Tibial artery (tissue), 4 donors: ENCODE measurements at regions not wholly inside any gene's neighbourhood (a gene's known extent, or its start where the extent isn't known, plus 50 kb on each side); places are given as distances from the start of the nearest gene placed in this dataset.

ENCODE experiments used
- DNase-seq, 2 donors: peaks; one replicate each; pipeline ENCODE4 v3.0.0-alpha.2; 2019
- H3K27ac ChIP-seq, 2 donors: fragments of 200-600 bp; sonication (generic) in 1 of 2; 1 replicate in 1 of 2; 2 replicates in 1 of 2; pipeline ENCODE4 v1.5.1; 2018 to 2019; ENCODE audit warnings: mild to moderate bottlenecking in 1 of 2
- H3K27me3 ChIP-seq, 2 donors: fragments of 200-600 bp; sonication (generic) in 1 of 2; one replicate each; pipeline versions ENCODE4 v1.5.1 to v1.6.0; 2016 to 2019
- H3K36me3 ChIP-seq, 3 donors: fragments of 200-600 bp; sonication (generic) in 2 of 3; one replicate each; pipeline ENCODE4 v1.5.1; 2016 to 2019; ENCODE audit warnings: mild to moderate bottlenecking in 2 of 3
- H3K4me1 ChIP-seq, 4 donors: fragments of 200-600 bp; sonication (generic) in 2 of 4; 1 replicate in 3 of 4; 2 replicates in 1 of 4; pipeline ENCODE4 v1.5.1; 2016 to 2019
- H3K4me3 ChIP-seq, 2 donors: fragments of 200-600 bp; sonication (generic) in 1 of 2; 1 replicate in 1 of 2; 2 replicates in 1 of 2; pipeline ENCODE4 v1.5.1; 2018 to 2019; ENCODE audit warnings: mild to moderate bottlenecking in 2 of 2
- H3K9me3 ChIP-seq, 3 donors: fragments of 200-600 bp; sonication (generic) in 1 of 3; one replicate each; pipeline ENCODE4 v1.5.1; 2016 to 2019
- CTCF ChIP-seq, 2 experiments: fragments of 200-600 bp in 1 of 2; fragments of 450-650 bp in 1 of 2; IDR thresholded peaks; one replicate each; pipeline ENCODE4 v1.5.1; 2017 to 2019; ENCODE audit warnings: antibody characterized with exemption in 2 of 2, mild to moderate bottlenecking in 1 of 2, moderate library complexity in 1 of 2
- intact Hi-C: fragments of 100-400 bp; cut with DNase I; formaldehyde crosslinking; loops from one replicate; pipeline ENCODE4 v1.15.0; 2023; ENCODE audit warnings: low total_unique reads

GRCh38 chr17:11105141-11105540 lies 135.9 kb upstream of the SHISA6 start:
- intact Hi-C loops: no loop called here
- Histone ChIP-seq H3K4me3 (no peak overlapping the region), H3K9me3 (no peaks in the 10 kb centered on the region), H3K36me3 (no peaks in the 10 kb centered on the region), H3K27ac (no peak overlapping the region), H3K4me1 (no peaks in the 10 kb centered on the region), H3K27me3 (no peaks in the 10 kb centered on the region)
- TF ChIP-seq CTCF (IDR thresholded peaks at IDR 0.05): no peak
- DNase-seq: no peak

GRCh38 chr17:11097121-11097520 lies 143.9 kb upstream of the SHISA6 start:
- intact Hi-C loops: no loop called here
- no peaks in the 10 kb centered on the region for H3K36me3 ChIP-seq
- no peak for DNase-seq
- H3K27ac ChIP-seq: no peak overlapping the region
- no peak overlapping the region for H3K4me3 ChIP-seq
- no peak for TF ChIP-seq CTCF (IDR thresholded peaks at IDR 0.05)
- H3K4me1 ChIP-seq: no peaks in the 10 kb centered on the region
- H3K27me3 ChIP-seq: no peaks in the 10 kb centered on the region
- H3K9me3 ChIP-seq: no peaks in the 10 kb centered on the region

- Histone ChIP-seq H3K4me1 (no peaks in the 10 kb centered on the region), H3K27me3 (no peaks in the 10 kb centered on the region), H3K4me3 (no peak overlapping the region), H3K36me3 (no peaks in the 10 kb centered on the region), H3K27ac (no peak overlapping the region), H3K9me3 (no peaks in the 10 kb centered on the region)
- DNase-seq: no peak
- TF ChIP-seq CTCF (IDR thresholded peaks at IDR 0.05): no peak
- intact Hi-C loops: no loop called here
Measured at GRCh38 chr17:11094331-11094730, 146.7 kb upstream of the SHISA6 start.

GRCh38 chr17:11086646-11087340 lies 154.2 kb upstream of the SHISA6 start:
- Histone ChIP-seq H3K36me3 (no peaks in the 10 kb centered on the region), H3K4me1 (no peaks in the 10 kb centered on the region), H3K4me3 (no peak overlapping the region), H3K27ac (no peak overlapping the region), H3K27me3 (no peaks in the 10 kb centered on the region), H3K9me3 (no peaks in the 10 kb centered on the region)
- DNase-seq: no peak
- intact Hi-C loops: no loop called here
- TF ChIP-seq CTCF (IDR thresholded peaks at IDR 0.05): no peak

GRCh38 chr17:11082559-11082958 lies 158.5 kb upstream of the SHISA6 start:
- H3K27me3 ChIP-seq: no peaks in the 10 kb centered on the region
- no peak for DNase-seq
- intact Hi-C loops: no loop called here
- H3K27ac ChIP-seq: no peak overlapping the region
- H3K36me3 ChIP-seq: no peaks in the 10 kb centered on the region
- H3K4me3 ChIP-seq: no peak overlapping the region
- H3K4me1 ChIP-seq: no peaks in the 10 kb centered on the region
- no peaks in the 10 kb centered on the region for H3K9me3 ChIP-seq
- no peak for TF ChIP-seq CTCF (IDR thresholded peaks at IDR 0.05)

GRCh38 chr17:11081342-11081741 lies 159.7 kb upstream of the SHISA6 start:
- DNase-seq: no peak
- intact Hi-C loops: no loop called here
- Histone ChIP-seq H3K9me3 (no peaks in the 10 kb centered on the region), H3K4me1 (no peaks in the 10 kb centered on the region), H3K4me3 (no peak overlapping the region), H3K27ac (no peak overlapping the region), H3K27me3 (no peaks in the 10 kb centered on the region), H3K36me3 (no peaks in the 10 kb centered on the region)
- TF ChIP-seq CTCF (IDR thresholded peaks at IDR 0.05): no peak
